D721Med (cell line): ENCODE measurements at regions not wholly inside any gene's neighbourhood (a gene's known extent, or its start where the extent isn't known, plus 50 kb on each side); places are given as distances from the start of the nearest gene placed in this dataset.

Experiments
- DNase-seq: peaks from one replicate; pipeline ENCODE4 v3.0.0; 2011; ENCODE audit warnings: low spot score; ENCODE audit not compliant: insufficient read length
- FAIRE-seq: peaks from 2 replicates; lab custom pipeline; 2011; peaks lifted over from hg19 to GRCh38; lab: Jason Lieb, UNC
- CTCF ChIP-seq: IDR thresholded peaks from 2 replicates; pipeline ENCODE4 v1.5.1; 2012; ENCODE audit warnings: mild to moderate bottlenecking, control low read depth; ENCODE audit not compliant: insufficient read depth; ENCODE audit errors: missing control alignments

- FAIRE-seq (no peak), DNase-seq (no peak)
- TF ChIP-seq CTCF, result no peak
These were observed 659.9 kb downstream of the ISL1 start for GRCh38 chr5:52043137-52043536.

DNA sequence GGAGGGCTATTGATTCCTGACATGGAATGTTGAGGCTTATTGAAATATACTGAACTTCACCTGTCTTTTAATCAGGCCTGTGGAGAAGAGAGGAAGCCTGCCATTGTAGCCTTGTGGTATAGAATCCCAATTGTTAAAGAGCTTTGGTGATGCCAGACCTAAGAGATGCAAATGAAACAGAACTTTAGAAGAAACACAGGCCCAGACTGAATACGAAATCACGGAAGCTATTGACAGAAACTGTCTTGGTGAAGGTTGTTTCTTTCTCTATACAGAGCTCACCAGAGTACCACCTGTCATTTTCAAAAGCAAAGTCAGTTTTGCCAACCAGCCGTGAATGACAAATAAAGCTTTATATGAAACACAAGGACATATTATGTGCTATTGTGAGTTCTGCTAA, 660.3 kb downstream of the ISL1 start:
- DNase-seq (no peak), FAIRE-seq (no peak)
- TF ChIP-seq CTCF, result no peak

DNA sequence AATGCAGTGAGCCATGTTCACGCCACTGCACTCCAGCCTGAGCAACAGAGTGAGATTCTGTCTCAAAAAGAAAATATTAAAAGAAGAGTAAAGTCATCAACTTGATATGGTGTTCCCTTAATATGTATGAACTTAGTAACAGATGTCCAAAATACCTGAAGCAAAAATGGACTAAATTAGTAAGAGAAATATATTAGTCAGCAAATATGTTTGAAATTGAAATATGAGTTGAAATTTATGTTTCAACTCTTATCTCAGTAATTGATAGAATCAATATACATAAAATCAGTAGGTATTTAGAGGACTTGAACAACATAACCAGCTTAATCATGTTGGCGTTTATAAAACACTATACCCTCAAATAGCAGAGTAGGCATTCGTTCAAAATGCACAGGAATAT, 668.5 kb downstream of the ISL1 start:
- DNase-seq, result no peak
- no peak for TF ChIP-seq CTCF
- FAIRE-seq, result no peak

- DNase-seq (no peak), FAIRE-seq (no peak)
- no peak for TF ChIP-seq CTCF
These were observed 679.9 kb downstream of the ISL1 start for GRCh38 chr5:52063186-52063585.

DNA sequence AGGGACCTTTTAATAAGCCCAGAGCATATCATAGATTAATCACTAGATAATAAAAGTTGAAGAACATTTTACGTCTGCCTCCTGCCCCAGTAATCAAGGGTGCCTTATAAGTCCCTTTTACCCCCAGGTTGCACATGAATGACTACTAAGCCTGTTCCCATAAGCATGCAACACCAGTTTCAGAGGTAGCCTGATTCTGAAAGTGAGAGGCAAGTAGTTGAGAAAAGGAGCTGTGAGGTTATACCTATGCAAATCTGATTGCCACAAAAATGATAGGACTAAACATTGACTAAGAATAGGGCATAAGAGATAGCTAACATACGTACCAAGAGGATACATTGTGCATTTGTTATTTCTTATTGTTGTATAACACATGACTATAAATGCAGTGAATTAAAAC, 681.9 kb downstream of the ISL1 start:
- no peak for TF ChIP-seq CTCF
- no peak for DNase-seq
- FAIRE-seq, result no peak

- DNase-seq (no peak), FAIRE-seq (no peak)
- TF ChIP-seq CTCF, result no peak
These were observed 686.7 kb downstream of the ISL1 start for GRCh38 chr5:52069997-52070396.

GRCh38 chr5:52073993-52074689, 690.9 kb downstream of the ISL1 start:
- TF ChIP-seq CTCF, result no peak
- no peak for FAIRE-seq
- no peak for DNase-seq
